Loucy (cell line): ENCODE measurements at regions not wholly inside any gene's neighbourhood (a gene's known extent, or its start where the extent isn't known, plus 50 kb on each side); places are given as distances from the start of the nearest gene placed in this dataset.

Source experiments
- H2AFZ ChIP-seq: fragments of 200-600 bp; sonication (generic); 2 replicates; pipeline ENCODE4 v1.6.0; 2016; ENCODE audit warnings: antibody characterized with exemption, mild to moderate bottlenecking, low read length, moderate library complexity
- H3F3A ChIP-seq: fragments of 200-600 bp; 2 replicates; pipeline ENCODE4 v1.6.0; 2016; ENCODE audit warnings: antibody characterized with exemption, low read depth, mild to moderate bottlenecking
- H3K27me3 ChIP-seq: fragments of 200-600 bp; sonication (generic); 2 replicates; pipeline ENCODE4 v1.6.1; 2014; ENCODE audit warnings: low read length, mild to moderate bottlenecking; ENCODE audit not compliant: insufficient read depth, poor library complexity, severe bottlenecking
- H3K36me3 ChIP-seq: fragments of 200-600 bp; sonication (generic); 2 replicates; pipeline ENCODE4 v1.6.1; 2016; ENCODE audit warnings: low read length; ENCODE audit not compliant: insufficient read depth
- H3K4me1 ChIP-seq: fragments of 200-600 bp; sonication (generic); 2 replicates; pipeline ENCODE4 v1.5.1; 2014; ENCODE audit warnings: low read length, mild to moderate bottlenecking; ENCODE audit not compliant: insufficient read depth, poor library complexity, severe bottlenecking
- H3K4me2 ChIP-seq: fragments of 200-600 bp; sonication (generic); 2 replicates; pipeline ENCODE4 v1.6.0; 2014; ENCODE audit warnings: antibody characterized with exemption, low read length, low read depth, mild to moderate bottlenecking; ENCODE audit not compliant: poor library complexity, severe bottlenecking
- H3K4me3 ChIP-seq: fragments of 200-600 bp; sonication (generic); 2 replicates; pipeline ENCODE4 v1.5.1; 2014; ENCODE audit warnings: low read length, mild to moderate bottlenecking, mixed read lengths; ENCODE audit not compliant: poor library complexity, severe bottlenecking
- H3K79me2 ChIP-seq: fragments of 200-600 bp; sonication (generic); 2 replicates; pipeline ENCODE4 v1.6.1; 2014; ENCODE audit warnings: low read length; ENCODE audit not compliant: insufficient read depth
- H3K9ac ChIP-seq: fragments of 200-600 bp; sonication (generic); 2 replicates; pipeline ENCODE4 v1.6.0; 2014; ENCODE audit warnings: mild to moderate bottlenecking, low read depth, low read length, moderate library complexity; ENCODE audit not compliant: poor library complexity, severe bottlenecking
- H3K9me2 ChIP-seq: fragments of 200-600 bp; sonication (generic); replicated peaks from 2 replicates; pipeline ENCODE4 v1.6.1; 2016; ENCODE audit warnings: low read depth, low read length, mixed read lengths
- H3K9me3 ChIP-seq: fragments of 200-600 bp; sonication (generic); 2 replicates; pipeline ENCODE4 v1.6.1; 2014; ENCODE audit warnings: mild to moderate bottlenecking, antibody characterized with exemption, low read length, low read depth; ENCODE audit not compliant: insufficient read depth
- H4K20me1 ChIP-seq: fragments of 200-600 bp; sonication (generic); 2 replicates; pipeline ENCODE4 v1.6.0; 2014; ENCODE audit warnings: antibody characterized with exemption, low read length, mild to moderate bottlenecking; ENCODE audit not compliant: insufficient read depth, poor library complexity, severe bottlenecking
- CTCF ChIP-seq: fragments of 200-600 bp; sonication (generic); conservative IDR thresholded peaks from 2 replicates; pipeline ENCODE4 v1.5.1; 2014; ENCODE audit warnings: mild to moderate bottlenecking, antibody characterized with exemption, low read length
- EZH2phosphoT487 ChIP-seq: fragments of 200-600 bp; IDR thresholded peaks from 2 replicates; pipeline ENCODE4 v1.6.1; 2018; ENCODE audit warnings: antibody characterized with exemption, mild to moderate bottlenecking, moderate library complexity, borderline replicate concordance

- Histone ChIP-seq H3K4me1 (no peaks in the 10 kb centered on the region), H3K9me2 (no peaks in the 10 kb centered on the region), H4K20me1 (no peaks in the 10 kb centered on the region), H3F3A (no peaks in the 10 kb centered on the region), H2AFZ (no peak overlapping the region), H3K4me2 (no peak overlapping the region), H3K27me3 (no peaks in the 10 kb centered on the region), H3K36me3 (no peaks in the 10 kb centered on the region), H3K79me2 (no peaks in the 10 kb centered on the region), H3K4me3 (no peak overlapping the region), H3K9me3 (no peaks in the 10 kb centered on the region), H3K9ac (no peak overlapping the region)
- no peak for TF ChIP-seq CTCF
- no peak for TF ChIP-seq EZH2phosphoT487
These were observed 181.5 kb downstream of the SLIT2 start for GRCh38 chr4:20433097-20433705.

- Histone ChIP-seq H2AFZ (no peak overlapping the region), H3F3A (no peaks in the 10 kb centered on the region), H3K4me1 (no peaks in the 10 kb centered on the region), H3K4me3 (no peak overlapping the region), H3K9ac (no peak overlapping the region), H3K27me3 (no peaks in the 10 kb centered on the region), H4K20me1 (no peaks in the 10 kb centered on the region), H3K79me2 (no peaks in the 10 kb centered on the region), H3K36me3 (no peaks in the 10 kb centered on the region), H3K9me2 (no peaks in the 10 kb centered on the region), H3K9me3 (no peaks in the 10 kb centered on the region), H3K4me2 (no peak overlapping the region)
- TF ChIP-seq EZH2phosphoT487 (no peak), CTCF (no peak)
These were observed 188.5 kb downstream of the SLIT2 start for GRCh38 chr4:20440170-20440569.

GRCh38 chr4:20443015-20443805 lies 191.5 kb downstream of the SLIT2 start:
- no peaks in the 10 kb centered on the region for H3K9me2 ChIP-seq
- no peaks in the 10 kb centered on the region for H3F3A ChIP-seq
- H3K4me2 ChIP-seq, result no peak overlapping the region
- H3K9me3 ChIP-seq, result no peaks in the 10 kb centered on the region
- no peaks in the 10 kb centered on the region for H4K20me1 ChIP-seq
- TF ChIP-seq EZH2phosphoT487, result no peak
- TF ChIP-seq CTCF, result no peak
- H3K4me3 ChIP-seq, result no peak overlapping the region
- H3K9ac ChIP-seq, result no peak overlapping the region
- H3K27me3 ChIP-seq, result no peaks in the 10 kb centered on the region
- no peaks in the 10 kb centered on the region for H3K36me3 ChIP-seq
- no peaks in the 10 kb centered on the region for H3K79me2 ChIP-seq
- H2AFZ ChIP-seq, result no peak overlapping the region
- H3K4me1 ChIP-seq, result no peaks in the 10 kb centered on the region
